GM21360 (cell line): ENCODE measurements at regions not wholly inside any gene's neighbourhood (a gene's known extent, or its start where the extent isn't known, plus 50 kb on each side); places are given as distances from the start of the nearest gene placed in this dataset.

Experiments used
- ATAC-seq: cut with Tn5 transposase; IDR thresholded peaks from one replicate; pipeline ENCODE4 v1.9.1; 2021; ENCODE audit warnings: mild to moderate bottlenecking, moderate library complexity; ENCODE audit not compliant: unreplicated experiment

DNA sequence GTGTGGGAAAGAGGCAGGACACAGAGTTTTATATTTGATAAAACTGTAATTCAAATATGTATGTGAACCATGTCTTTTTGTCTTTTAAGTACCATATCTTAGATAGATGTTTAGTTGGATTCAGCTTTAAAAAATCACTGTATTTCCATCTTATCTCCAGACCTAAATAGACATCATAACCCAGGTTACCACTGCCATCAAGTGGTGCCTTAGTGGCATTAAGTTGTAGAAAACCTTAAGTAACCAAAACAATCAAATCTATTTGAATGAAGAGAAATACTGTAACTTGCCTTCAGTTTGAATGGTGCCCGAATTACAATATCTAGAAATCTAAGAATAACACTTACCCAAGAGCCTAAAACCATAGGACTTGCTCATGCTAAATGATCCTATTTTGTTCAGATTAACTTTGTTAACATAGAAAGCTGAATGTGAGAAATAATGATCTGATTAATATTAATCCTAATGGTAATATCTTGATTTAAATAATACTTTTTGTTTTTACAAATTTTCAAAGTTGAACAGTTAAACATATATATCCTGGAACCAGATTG, 92.5 kb upstream of the MAP2 start:
- ATAC-seq, result no peak

DNA sequence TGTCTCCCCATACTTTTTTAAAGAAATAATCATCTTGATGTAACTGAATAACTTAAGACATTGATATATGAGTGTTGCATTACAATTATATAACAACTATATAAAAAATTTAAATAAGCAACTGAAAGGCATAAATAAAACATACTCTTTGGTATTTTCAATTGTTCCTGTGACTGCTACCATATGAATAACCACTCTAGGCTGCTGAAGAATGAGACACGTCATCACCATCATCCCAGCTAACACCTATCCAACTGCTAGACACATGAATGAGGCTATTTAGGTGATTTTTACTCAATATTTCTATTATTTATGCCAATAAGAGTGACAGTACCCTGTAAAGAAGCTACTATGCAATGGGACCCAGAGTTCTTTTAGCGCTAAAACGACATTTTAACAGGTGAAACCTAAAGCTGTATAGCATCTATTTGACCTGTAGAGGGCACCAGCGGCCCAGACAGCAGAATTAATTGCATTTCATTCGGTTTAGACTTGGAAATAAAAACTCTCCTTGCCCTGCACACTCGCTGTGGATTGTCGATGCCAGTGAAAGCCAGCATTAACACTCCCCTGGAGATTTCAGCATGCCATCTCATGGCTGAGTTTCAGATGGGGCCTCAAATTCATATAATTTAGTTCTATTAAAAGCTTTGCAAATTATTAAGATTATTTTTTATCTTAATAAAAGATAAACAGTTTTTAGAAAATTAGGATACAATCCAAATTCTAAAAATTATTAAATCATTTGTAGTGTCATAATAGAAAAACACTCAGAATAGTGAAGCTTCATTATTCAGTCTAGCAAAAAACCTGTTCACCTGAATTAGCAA, 89.4 kb upstream of the MAP2 start:
- peak; percentile 82 for ATAC-seq

DNA sequence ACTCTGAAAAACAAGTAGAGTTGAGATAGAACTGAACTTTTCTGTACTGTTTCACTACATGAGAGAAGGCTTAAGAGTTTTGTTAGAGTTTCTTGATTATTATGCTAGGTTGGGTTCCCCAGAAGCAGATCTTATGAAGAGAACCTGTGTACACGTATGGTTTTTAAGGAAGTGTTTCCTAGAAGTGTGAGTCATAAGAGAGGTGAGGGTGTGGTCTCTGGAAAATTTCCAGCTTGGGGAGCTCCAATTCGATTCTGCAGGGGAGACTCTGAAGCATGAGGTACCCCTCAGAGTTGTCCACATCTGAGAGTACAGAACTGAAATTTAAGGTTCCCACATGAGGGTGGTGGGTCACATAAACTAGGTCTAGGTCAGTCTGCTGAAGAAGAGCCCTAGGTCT, 83.3 kb upstream of the MAP2 start:
- ATAC-seq, result no peak

- ATAC-seq, result no peak
Observed at GRCh38 chr2:209344349-209344748, 79.5 kb upstream of the MAP2 start.

DNA sequence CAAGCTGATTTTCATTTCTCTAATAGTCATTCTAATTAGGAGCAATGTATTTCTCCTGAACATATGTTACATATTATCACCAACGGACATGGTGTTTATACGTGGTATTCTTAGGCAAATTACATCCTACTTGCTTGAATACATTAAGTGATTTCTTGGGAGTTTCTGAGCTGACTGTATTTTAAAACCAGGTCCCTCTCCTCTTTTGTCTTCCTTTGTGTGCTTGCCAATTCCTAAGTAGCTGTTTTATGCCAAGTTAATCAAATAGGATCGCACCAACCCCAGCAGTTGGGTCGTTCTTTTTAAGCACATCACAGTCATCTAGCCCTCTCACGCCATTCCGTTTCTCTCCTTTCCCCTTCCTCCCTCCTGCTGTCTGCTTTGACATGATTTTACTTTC, 75.4 kb upstream of the MAP2 start:
- ATAC-seq, result no peak

DNA sequence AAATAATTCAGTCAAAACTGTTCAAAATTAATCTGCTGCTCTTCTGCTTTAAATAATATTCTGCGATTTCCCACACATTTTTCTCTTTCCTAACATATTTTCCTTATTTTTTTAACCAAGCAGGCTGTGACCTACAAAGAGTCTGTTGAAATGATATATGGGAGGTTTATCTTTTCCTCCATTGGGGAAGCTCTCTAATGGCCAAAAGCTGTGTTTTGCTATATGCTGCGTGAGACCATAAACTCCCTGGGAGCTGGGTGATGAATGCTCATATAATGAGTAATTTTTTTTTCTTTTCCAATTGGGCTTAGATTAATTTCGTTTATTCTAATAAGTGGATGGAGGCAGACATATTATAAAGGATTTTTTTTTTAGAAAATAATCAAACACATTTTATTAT, 72.2 kb upstream of the MAP2 start:
- no peak for ATAC-seq

DNA sequence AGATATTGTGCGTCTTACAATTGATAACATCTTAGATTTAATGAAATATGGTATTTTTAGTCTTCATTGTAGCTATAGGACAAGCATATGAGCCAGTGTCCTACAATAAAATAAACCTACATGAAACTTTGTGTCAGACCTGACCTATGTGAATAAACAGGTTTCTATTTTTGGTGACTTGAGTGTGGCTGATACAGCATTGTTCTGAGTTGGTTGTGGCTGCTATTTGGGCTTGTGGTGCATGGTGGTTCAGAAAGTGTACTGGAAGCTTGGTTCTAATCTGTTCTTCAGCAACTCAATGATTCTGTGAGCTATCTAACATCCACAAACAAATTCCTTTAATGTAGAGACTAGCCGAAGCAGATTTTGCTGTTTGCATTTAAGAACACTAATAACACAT, 64.9 kb upstream of the MAP2 start:
- no peak for ATAC-seq

- no peak for ATAC-seq
Observed at GRCh38 chr2:209367075-209367747, 56.6 kb upstream of the MAP2 start.

GRCh38 chr2:209368406-209368805, 55.4 kb upstream of the MAP2 start:
- ATAC-seq, result no peak

DNA sequence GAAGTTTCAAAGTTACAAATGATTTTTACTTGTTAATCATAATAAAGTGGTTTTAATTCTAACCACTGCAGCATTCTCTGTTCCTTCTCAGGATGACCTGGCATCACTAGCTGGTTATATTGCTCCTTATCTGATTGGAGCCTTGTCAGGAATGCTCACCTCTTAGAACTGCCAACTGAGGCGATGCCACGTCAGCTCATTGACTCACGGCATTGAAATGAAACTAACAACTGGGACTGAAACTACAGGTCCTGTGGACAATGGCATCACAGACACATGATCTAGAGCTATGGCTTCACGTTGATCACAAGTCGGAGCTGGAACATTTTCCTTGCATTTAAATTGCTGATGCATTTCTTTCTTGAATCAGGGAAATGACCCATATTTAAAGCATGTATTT, 54.9 kb upstream of the MAP2 start:
- ATAC-seq, result peak; percentile 76

DNA sequence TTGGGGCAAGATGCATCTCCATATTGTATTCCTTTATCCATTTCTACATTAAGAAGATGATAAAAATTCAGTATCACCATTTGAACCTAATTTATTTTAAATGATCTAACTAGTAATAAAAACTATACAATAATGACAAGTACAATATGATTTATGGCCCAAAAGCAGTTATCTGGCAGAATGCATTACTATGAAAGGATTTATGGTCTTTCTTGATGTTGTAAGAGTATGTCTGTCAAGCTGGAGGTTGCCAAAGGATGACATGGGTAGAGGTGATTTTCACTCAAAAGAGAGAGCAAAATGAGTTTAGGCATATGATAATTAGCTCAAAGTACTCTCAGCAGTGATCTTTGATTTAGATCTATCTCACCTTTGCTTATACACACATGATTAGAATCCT, 54.2 kb upstream of the MAP2 start:
- no peak for ATAC-seq

DNA sequence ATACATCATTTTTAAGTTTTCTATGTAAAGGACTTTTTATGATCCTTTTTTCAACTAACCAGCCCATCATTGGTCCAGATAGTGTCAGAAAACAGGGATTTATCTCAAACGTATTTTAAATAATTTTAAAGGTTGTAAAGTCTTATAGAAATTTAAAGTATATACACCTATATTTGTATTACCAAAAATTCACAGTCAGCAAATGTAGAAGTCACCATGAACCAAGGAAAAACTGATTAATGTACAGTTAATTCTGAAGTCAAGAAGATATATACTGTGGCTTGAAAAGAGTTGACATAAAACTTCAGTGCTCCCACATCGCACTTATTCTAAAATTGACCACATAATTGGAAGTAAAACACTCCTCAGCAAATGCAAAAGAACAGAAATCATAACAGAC, 52.4 kb upstream of the MAP2 start:
- no peak for ATAC-seq
